NCI-H82 (cell line): ENCODE measurements at regions not wholly inside any gene's neighbourhood (a gene's known extent, or its start where the extent isn't known, plus 50 kb on each side); places are given as distances from the start of the nearest gene placed in this dataset.

Experiments
- DNase-seq: peaks from one replicate; lab custom pipeline; 2025; lab: John Stamatoyannopoulos, UW

GRCh38 chr18:24672165-24672941, 211.9 kb downstream of the HRH4 start:
- DNase-seq = peak; percentile 49

- DNase-seq = no peak
These were observed 213.8 kb downstream of the HRH4 start for GRCh38 chr18:24674200-24674599.

DNA sequence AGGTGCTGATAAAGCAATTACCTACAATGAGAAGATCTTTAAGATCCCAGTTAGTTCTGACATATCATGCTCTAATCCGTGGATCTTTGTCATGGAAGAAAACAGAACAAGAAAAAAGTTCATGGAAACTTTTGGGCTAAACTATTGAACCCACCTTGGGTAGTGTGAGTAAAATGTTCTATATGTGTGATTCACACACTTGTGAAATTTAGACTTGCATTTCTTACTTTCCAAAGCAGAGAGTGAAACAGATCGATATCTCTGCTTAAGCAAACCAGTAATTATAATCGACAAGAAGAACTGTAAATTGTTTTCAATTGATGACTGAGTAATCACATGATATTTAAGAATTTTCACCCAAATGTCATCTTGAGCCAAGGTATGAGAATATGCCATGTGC, 214.2 kb downstream of the HRH4 start:
- DNase-seq = no peak

GRCh38 chr18:24677011-24677410, 216.6 kb downstream of the HRH4 start:
- DNase-seq = no peak

- DNase-seq = no peak
These were observed 217.7 kb downstream of the HRH4 start for GRCh38 chr18:24678107-24678506.

DNA sequence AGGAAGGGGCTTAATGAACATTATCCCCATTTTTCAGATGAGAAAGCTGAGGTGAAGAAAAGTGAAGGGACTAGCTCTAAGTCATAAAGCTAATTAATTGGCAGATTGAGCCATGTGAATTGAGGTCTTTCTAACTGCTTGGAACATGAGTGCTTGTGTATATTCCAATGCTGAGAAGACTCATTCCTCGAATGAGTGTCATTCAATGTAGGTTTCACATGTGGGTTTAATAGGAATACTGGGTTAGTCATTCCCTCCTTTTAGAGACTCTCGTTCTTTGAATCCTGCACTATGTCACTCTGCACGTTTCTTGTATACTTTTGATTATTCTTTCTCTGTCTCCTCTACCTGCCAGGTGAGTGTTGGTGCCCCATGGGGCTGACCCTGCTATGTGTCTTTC, 218.2 kb downstream of the HRH4 start:
- DNase-seq = no peak

GRCh38 chr18:24679062-24679461, 218.6 kb downstream of the HRH4 start:
- DNase-seq = no peak

DNA sequence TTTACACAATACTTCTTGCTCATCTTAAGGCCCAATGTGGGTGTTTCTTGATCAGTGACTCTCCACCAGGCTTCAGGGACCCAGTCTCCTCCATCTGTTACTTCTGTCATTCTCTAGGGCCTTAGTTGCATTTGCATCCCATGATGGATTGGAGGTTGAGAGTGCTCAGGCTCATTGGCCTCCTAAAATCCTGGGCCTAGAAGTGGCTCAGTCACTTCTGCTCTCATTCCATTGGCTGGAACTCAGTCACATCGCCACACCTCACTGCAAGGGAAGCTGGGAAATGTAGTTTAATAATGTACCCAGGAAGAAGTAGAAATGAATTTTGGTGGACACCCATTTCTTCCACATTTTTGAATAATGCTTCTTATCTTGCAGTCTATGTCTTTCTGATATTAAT, 223.5 kb downstream of the HRH4 start:
- DNase-seq = peak; percentile 61

GRCh38 chr18:24685254-24685959, 225.0 kb downstream of the HRH4 start:
- DNase-seq = no peak

DNA sequence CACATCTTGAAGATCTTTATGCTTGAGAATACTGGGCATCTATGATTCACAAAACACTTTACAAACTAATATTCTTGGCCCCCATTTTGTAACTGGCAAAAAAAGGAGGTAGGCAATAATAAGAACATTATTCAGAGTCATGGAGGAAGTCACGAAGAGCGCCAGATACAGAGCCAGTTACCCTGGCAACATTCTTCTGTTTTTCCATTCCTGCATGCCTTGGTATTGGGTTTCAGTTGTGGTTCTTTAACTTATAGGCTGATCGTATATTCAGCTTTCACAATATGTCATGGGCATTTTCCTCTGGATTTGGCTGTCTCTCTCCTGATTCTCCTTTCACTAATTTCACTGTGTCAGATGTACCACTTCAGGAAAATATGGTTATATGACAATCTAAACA, 234.7 kb downstream of the HRH4 start:
- no peak for DNase-seq

DNA sequence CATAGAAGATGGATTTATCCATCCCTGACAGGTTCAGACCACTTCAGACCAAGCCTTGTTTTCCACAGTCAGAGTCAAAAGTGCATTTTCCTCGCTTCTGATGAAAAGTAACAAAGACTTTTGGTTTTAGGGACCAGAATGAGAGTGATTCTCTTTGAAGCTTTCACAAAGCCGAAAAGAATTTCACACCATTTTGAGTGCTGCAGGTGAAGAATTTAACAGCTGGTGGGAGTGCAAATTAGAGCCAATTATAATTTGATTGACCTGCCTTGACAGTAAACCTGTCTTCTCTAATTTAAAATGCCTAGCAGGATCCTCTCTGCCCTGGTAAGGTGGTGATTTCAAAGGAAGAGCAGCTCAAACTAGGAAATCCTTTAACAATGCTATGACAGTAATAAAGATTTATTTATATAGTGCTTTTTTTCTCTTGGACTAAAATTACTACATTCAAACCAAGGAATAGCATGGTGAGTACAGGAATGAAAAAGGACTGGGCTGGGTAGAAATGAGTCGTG, 241.6 kb downstream of the HRH4 start:
- peak; percentile 87 for DNase-seq

DNA sequence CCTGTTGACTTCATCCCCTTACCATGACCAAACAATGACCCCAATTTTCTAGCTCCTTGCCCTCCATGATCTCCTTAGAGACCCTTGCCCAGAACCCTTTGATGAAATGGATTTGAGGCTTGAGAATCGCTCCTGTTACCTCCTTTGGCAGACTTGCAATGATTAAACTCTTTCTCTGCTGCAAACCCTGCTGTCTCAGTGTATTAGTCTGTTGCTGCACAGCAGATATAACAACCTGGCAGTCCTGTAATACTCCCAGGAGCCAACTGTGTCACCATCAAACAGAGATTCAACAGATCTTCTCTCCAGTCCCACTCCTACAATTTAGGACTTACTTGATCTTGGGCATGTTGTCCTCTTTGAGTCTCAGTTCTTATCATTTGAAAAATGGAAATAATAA, 242.9 kb downstream of the HRH4 start:
- no peak for DNase-seq

- DNase-seq = peak; percentile 15
These were observed 244.7 kb downstream of the HRH4 start for GRCh38 chr18:24704946-24705630.

DNA sequence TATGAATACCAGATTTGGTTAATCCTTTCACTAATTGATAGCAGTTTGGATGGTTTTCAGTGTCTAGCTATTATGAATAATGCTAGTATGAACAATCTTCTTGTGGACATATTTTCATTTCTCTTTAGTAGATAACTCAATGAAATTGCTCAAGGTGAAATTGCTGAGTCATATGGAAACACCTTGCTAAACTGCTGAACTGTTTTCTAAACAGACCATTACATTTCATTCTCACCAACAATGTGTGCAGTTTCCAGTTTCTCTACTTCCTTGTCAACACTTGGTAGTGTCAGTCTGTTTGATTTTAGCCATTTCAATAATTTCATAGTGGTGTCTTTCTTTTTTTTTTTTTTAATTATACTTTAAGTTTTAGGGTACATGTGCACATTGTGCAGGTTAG, 250.0 kb downstream of the HRH4 start:
- no peak for DNase-seq

DNA sequence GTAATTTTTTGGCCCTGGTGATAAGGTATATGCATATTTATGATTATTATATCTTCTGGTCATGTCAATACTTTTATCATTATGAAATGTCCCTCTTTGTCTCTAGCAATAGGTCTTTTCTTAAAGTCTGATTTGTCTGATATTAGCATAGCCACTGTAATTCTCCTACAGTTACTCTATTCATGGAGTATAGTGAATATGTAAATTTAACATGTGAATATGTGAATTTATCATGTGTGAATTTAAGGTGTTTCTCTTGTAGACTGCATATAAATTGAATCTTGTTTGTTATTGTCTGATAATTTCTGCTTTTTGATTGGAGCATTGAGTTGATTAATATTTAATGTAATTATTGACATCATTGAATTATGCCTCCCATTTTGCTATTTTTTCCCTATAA, 259.4 kb downstream of the HRH4 start:
- DNase-seq = no peak

GRCh38 chr18:24721388-24721787, 261.0 kb downstream of the HRH4 start:
- DNase-seq = no peak

DNA sequence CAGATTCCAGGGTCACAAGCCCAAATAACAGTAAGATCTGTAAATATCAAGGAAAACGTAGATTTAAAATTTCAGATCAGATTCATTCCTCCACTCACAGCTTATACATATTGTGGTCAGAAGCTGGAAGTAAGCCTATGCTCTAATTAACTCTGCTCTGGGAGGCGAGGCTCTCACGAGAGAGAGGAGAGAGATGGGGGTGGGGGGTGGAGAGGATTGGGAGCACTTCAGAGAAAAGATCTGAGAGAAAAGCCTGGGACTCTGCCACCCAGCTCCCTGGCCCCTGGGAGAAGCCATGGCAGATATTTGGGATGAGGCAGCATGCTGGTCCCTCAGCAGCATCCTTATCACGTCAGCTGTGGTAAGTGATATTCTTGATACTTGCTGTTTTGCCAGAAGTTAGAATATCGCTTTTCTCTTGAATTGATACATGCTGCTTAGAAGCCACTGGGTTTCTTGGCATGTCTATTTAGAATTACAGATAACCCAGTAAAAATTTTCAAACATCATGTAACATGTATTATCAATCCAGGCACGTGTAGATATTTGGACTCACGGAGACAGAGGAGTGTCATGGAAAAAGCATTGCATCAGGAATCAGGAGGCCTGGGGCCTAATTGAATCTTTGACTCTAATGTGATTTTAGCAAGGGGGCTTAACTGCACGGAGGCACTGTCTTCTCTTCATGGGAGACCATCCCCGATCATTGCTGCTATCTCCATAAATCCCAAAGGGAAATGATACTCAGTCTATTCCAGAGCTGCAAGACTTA, 265.4 kb downstream of the HRH4 start:
- DNase-seq = peak; percentile 97

- DNase-seq = peak; percentile 92
These were observed 266.5 kb downstream of the HRH4 start for GRCh38 chr18:24726727-24727492.

DNA sequence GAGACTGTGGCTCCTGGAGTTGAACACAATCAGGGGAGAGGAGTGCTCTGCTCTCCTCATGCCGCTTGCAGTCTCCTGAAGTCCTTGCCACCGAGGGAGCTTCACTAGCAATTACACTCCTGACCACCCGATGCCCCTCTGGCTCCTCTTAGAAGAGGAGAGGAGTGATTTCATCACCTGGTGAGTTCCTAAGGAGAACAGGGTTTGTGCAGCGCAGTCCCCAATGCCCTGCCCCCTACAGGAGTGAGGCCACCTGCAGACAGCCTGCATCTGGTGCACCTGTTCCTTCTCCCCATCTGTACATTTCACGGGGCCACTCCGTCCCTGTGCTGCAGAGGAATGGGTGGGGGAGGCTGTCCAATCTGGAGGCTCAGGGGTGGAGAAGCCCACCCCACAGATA, 267.2 kb downstream of the HRH4 start:
- no peak for DNase-seq

DNA sequence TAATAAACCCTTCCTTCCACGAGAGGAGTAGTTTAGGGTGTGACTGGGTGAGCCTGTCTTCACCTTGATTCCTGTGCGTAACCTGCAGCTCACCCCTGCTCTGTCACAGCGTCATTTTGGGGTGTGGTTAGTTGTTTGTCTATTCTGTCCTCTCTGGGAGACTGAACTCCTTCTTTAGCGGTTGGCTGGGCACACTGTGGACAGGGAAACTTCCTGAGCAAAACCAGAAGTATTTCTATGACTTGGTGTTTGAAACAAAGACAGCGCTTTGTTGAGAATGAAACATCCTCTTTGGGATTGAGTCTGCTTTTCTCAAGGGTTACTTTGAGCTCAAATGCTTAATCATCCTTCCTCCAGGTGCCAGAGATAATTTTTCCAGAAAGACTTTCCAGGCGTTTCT, 270.7 kb downstream of the HRH4 start:
- DNase-seq = no peak

GRCh38 chr18:24731981-24732380, 271.5 kb downstream of the HRH4 start:
- DNase-seq = no peak
